A549 (cell line): ENCODE measurements at regions not wholly inside any gene's neighbourhood (a gene's known extent, or its start where the extent isn't known, plus 50 kb on each side); places are given as distances from the start of the nearest gene placed in this dataset.

ENCODE experiments used
- ATAC-seq, 2 experiments: fragments of 200-7000 bp in 1 of 2; fragments of >200 bp in 1 of 2; cut with Nextera tagmentation in 1 of 2; cut with Tn5 transposase in 1 of 2; 3 replicates each; pipeline versions ENCODE4 v1.8.0 to v1.9.1; 2018 to 2020; ENCODE audit warnings: mild to moderate bottlenecking in 1 of 2, moderate library complexity in 1 of 2
- CTCF ChIA-PET: fragments of 300-600 bp; sonication (Branson Sonifier 250); formaldehyde crosslinking; extraction: SDS; loops from one replicate; lab custom pipeline; 2021; ENCODE audit warnings: antibody characterized with exemption, inconsistent platforms; lab: Yijun Ruan, JAX
- POLR2A ChIA-PET: fragments of 350-600 bp; formaldehyde crosslinking; extraction: SDS; loops from one replicate; lab custom pipeline; 2021; ENCODE audit warnings: antibody characterized with exemption, inconsistent platforms; lab: Yijun Ruan, JAX
- DNase-seq, 2 experiments: peaks; one replicate each; pipeline versions ENCODE4 v3.0.0 to v3.0.0-alpha.2; 2011 to 2016; ENCODE audit warnings: low read depth in 1 of 2, low spot score in 1 of 2
- FAIRE-seq: peaks from 2 replicates; lab custom pipeline; 2011; peaks lifted over from hg19 to GRCh38; lab: Jason Lieb, UNC
- H3K27ac ChIP-seq, 2 experiments: fragments of >200 bp; sonication (Bioruptor Twin); formaldehyde crosslinking; 3 replicates each; pipeline ENCODE4 v1.5.1; 2016 to 2017
- H3K4me1 ChIP-seq: fragments of >200 bp; sonication (Bioruptor Twin); formaldehyde crosslinking; 3 replicates; pipeline ENCODE4 v1.6.1; 2016
- H3K4me2 ChIP-seq: fragments of >200 bp; sonication (Bioruptor Twin); formaldehyde crosslinking; 3 replicates; pipeline ENCODE4 v1.6.1; 2016
- H3K4me3 ChIP-seq: fragments of >200 bp; sonication (Bioruptor Twin); formaldehyde crosslinking; 3 replicates; pipeline ENCODE4 v1.5.1; 2016
- H3K9me3 ChIP-seq: fragments of >200 bp; sonication (Bioruptor Twin); formaldehyde crosslinking; 3 replicates; pipeline ENCODE4 v1.6.1; 2016
- ATOH8 ChIP-seq: fragments of 250-450 bp; sonication (Bioruptor Pico); IDR thresholded peaks from 2 replicates; pipeline ENCODE4 v1.5.0; 2020; ENCODE audit warnings: low read depth, mild to moderate bottlenecking, moderate library complexity
- BCL3 ChIP-seq: fragments of >200 bp; sonication (Bioruptor Twin); formaldehyde crosslinking; IDR thresholded peaks from 3 replicates; pipeline ENCODE4 v1.6.1; 2016
- CBX8 ChIP-seq: fragments of 200-600 bp; sonication (generic); IDR thresholded peaks from 2 replicates; pipeline ENCODE4 v1.6.1; 2016
- CTCF ChIP-seq: fragments of >200 bp; sonication (Bioruptor Twin); formaldehyde crosslinking; IDR thresholded peaks from 3 replicates; pipeline ENCODE4 v1.5.1; 2016
- EHMT2 ChIP-seq: fragments of 200-600 bp; sonication (generic); IDR thresholded peaks from 2 replicates; pipeline ENCODE4 v1.6.1; 2016; ENCODE audit warnings: antibody characterized with exemption, low read depth, mild to moderate bottlenecking, moderate library complexity
- EP300 ChIP-seq, 2 experiments: fragments of >200 bp; sonication (Bioruptor Twin); formaldehyde crosslinking; IDR thresholded peaks; 2 replicates in 1 of 2; 3 replicates in 1 of 2; pipeline ENCODE4 v1.6.1; 2016 to 2017
- FOSB ChIP-seq: fragments of 250-450 bp; sonication (Bioruptor Pico); IDR thresholded peaks from 2 replicates; pipeline ENCODE4 v1.5.0; 2020; ENCODE audit warnings: mild to moderate bottlenecking, moderate library complexity
- GATA3 ChIP-seq: IDR thresholded peaks from 2 replicates; pipeline ENCODE4 v1.6.1; 2012; ENCODE audit warnings: borderline replicate concordance
- HOXB5 ChIP-seq: fragments of 250-450 bp; sonication (Bioruptor Pico); IDR thresholded peaks from 2 replicates; pipeline ENCODE4 v1.5.0; 2020; ENCODE audit warnings: mild to moderate bottlenecking, moderate library complexity
- MAZ ChIP-seq: fragments of 150-350 bp; IDR thresholded peaks from 2 replicates; pipeline ENCODE4 v1.6.1; 2014; ENCODE audit warnings: antibody characterized with exemption, low read depth, low read length, borderline replicate concordance
- MYC ChIP-seq: IDR thresholded peaks from 2 replicates; pipeline ENCODE4 v1.6.1; 2012; ENCODE audit warnings: mild to moderate bottlenecking, inconsistent platforms, low read length, improper control_type of control experiment, borderline replicate concordance
- NPAS2 ChIP-seq: fragments of 250-450 bp; sonication (Bioruptor Pico); IDR thresholded peaks from 2 replicates; pipeline ENCODE4 v1.8.0; 2022; ENCODE audit warnings: mild to moderate bottlenecking, moderate library complexity, borderline replicate concordance
- POLR2AphosphoS2 ChIP-seq: conservative IDR thresholded peaks from 2 replicates; pipeline ENCODE4 v1.6.1; 2012; ENCODE audit warnings: low read length, improper control_type of control experiment, inconsistent platforms
- REST ChIP-seq: fragments of 200-600 bp; sonication (generic); IDR thresholded peaks from 2 replicates; pipeline ENCODE4 v1.6.1; 2016; ENCODE audit warnings: antibody characterized with exemption, mild to moderate bottlenecking, moderate library complexity
- USF2 ChIP-seq: fragments of 450-650 bp; IDR thresholded peaks from 2 replicates; pipeline ENCODE4 v1.6.1; 2014; ENCODE audit warnings: antibody characterized with exemption
- ZFP36 ChIP-seq: fragments of 450-650 bp; IDR thresholded peaks from 2 replicates; pipeline ENCODE4 v1.6.1; 2014; ENCODE audit warnings: borderline replicate concordance; ENCODE audit not compliant: partially characterized antibody
- ZSCAN20 ChIP-seq: fragments of 250-450 bp; sonication (Bioruptor Pico); IDR thresholded peaks from 2 replicates; pipeline ENCODE4 v1.8.0; 2022; ENCODE audit warnings: mild to moderate bottlenecking, moderate library complexity
- WGBS: methylation state at CpG from one replicate; pipeline ENCODE4 v1.1.6; 2017; ENCODE audit errors: missing lambda C conversion rate; 5-methylcytosine and 5-hydroxymethylcytosine counted together
- TF ChIP-seq, protein P1 (sequence below): fragments of >200 bp; sonication (Bioruptor Twin); formaldehyde crosslinking; IDR thresholded peaks from 2 replicates; pipeline ENCODE4 v1.6.1; 2016
- TF ChIP-seq, protein P2 (sequence below): IDR thresholded peaks from 2 replicates; pipeline ENCODE4 v1.6.1; 2012
- TF ChIP-seq, protein P3 (sequence below): fragments of 250-450 bp; sonication (Bioruptor Pico); IDR thresholded peaks from 2 replicates; pipeline ENCODE4 v1.5.0; 2021; ENCODE audit warnings: mild to moderate bottlenecking, moderate library complexity, borderline replicate concordance

DNA sequence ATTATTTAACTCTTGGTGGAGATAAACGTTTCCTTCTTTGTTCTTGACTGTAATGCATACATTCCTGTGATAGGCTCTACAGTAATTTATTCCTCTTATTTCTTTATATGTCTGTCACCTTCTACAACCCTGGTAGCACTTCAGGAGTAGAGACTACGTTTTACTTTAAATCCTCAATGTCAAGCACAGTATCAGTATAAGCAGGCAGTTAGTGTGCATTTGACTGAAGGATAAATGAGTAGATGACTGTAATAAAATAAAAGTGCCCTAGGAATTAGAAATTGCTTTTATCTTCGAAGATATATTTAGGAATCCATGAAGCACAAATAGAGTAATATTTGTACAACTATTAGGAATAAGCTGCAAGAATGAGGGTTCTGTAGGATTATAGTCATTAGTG lies 599.6 kb upstream of the PRMT6 start (continued):
- TF ChIP-seq REST: no peak
- TF ChIP-seq BCL3: no peak
- no peak for TF ChIP-seq MAZ
- no peak for TF ChIP-seq HOXB5 (CRISPR knock-in tag)
- TF ChIP-seq, protein P1, sequence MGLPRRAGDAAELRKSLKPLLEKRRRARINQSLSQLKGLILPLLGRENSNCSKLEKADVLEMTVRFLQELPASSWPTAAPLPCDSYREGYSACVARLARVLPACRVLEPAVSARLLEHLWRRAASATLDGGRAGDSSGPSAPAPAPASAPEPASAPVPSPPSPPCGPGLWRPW: no peak
- TF ChIP-seq POLR2AphosphoS2: no peak
- TF ChIP-seq GATA3: no peak
- TF ChIP-seq FOSB (CRISPR knock-in tag): no peak
- TF ChIP-seq ATOH8 (CRISPR knock-in tag): no peak

- FAIRE-seq: no peak
- Histone ChIP-seq H3K4me2 (no peak overlapping the region), H3K9me3 (no peaks in the 10 kb centered on the region), H3K4me1 (no peaks in the 10 kb centered on the region), H3K27ac (no peak overlapping the region), H3K4me3 (no peak overlapping the region)
- 0% methylated on average over 1 of the region's 1 CpG for WGBS
- DNase-seq: no peak
- no peak for ATAC-seq
- POLR2A ChIA-PET: no interaction called here
- CTCF ChIA-PET: no interaction called here
- no peak for TF ChIP-seq CTCF
- TF ChIP-seq NPAS2 (CRISPR knock-in tag): no peak
- TF ChIP-seq USF2: no peak
Measured at GRCh38 chr1:106457368-106457767, 599.1 kb upstream of the PRMT6 start.

DNA sequence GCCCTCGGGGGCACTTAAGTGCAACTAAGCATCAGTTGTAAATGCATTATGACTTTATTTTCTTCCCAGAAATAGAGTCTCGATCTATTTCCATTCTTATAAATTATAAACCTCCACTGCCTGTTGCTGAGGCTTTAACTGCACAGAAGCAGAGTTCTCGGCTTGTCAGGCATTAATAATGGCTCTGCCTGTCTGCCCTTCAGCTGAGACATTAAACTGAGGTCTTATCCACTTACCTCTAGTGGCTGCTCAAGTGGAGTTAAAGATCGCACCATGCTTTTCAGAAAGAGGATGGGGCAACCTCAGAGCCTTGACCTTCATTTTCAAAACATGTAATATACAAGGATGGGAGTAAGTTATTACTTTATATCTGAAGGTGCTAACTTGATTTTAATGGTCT lies 597.6 kb upstream of the PRMT6 start:
- Histone ChIP-seq H3K4me1 (no peaks in the 10 kb centered on the region), H3K4me3 (no peak overlapping the region), H3K4me2 (no peak overlapping the region), H3K9me3 (no peaks in the 10 kb centered on the region), H3K27ac (no peak overlapping the region)
- CTCF ChIA-PET: no interaction called here
- ATAC-seq: no peak
- WGBS: 0% methylated on average over 4 of the region's 4 CpGs
- TF ChIP-seq ZSCAN20 (no peak), MYC (no peak), ZFP36 (no peak), EHMT2 (no peak), CBX8 (no peak), NPAS2 (CRISPR knock-in tag) (no peak), BCL3 (no peak), EP300 (IDR thresholded peaks at IDR 0.05) (no peak)
- TF ChIP-seq, protein P2, sequence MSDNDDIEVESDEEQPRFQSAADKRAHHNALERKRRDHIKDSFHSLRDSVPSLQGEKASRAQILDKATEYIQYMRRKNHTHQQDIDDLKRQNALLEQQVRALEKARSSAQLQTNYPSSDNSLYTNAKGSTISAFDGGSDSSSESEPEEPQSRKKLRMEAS: no peak
- TF ChIP-seq, protein P3, sequence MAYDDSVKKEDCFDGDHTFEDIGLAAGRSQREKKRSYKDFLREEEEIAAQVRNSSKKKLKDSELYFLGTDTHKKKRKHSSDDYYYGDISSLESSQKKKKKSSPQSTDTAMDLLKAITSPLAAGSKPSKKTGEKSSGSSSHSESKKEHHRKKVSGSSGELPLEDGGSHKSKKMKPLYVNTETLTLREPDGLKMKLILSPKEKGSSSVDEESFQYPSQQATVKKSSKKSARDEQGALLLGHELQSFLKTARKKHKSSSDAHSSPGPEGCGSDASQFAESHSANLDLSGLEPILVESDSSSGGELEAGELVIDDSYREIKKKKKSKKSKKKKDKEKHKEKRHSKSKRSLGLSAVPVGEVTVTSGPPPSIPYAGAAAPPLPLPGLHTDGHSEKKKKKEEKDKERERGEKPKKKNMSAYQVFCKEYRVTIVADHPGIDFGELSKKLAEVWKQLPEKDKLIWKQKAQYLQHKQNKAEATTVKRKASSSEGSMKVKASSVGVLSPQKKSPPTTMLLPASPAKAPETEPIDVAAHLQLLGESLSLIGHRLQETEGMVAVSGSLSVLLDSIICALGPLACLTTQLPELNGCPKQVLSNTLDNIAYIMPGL (CRISPR knock-in tag): no peak
- TF ChIP-seq, protein P1: no peak
- POLR2A ChIA-PET: no interaction called here
- DNase-seq: no peak
- no peak for FAIRE-seq
